GM12865 (cell line): ENCODE measurements at regions not wholly inside any gene's neighbourhood (a gene's known extent, or its start where the extent isn't known, plus 50 kb on each side); places are given as distances from the start of the nearest gene placed in this dataset.
A peak's percentile ranks its signal among the peaks of the same experiment; 100 is the strongest.

Source experiments
- DNase-seq: peaks from one replicate; pipeline ENCODE4 v3.0.0; 2010; ENCODE audit warnings: low read depth
- H3K4me3 ChIP-seq: 2 replicates; pipeline ENCODE4 v1.5.1; 2011; ENCODE audit warnings: mild to moderate bottlenecking, low read depth, low read length, control low read depth
- CTCF ChIP-seq: IDR thresholded peaks from 2 replicates; pipeline ENCODE4 v1.5.1; 2011; ENCODE audit warnings: low read length, control low read depth, low read depth, inconsistent platforms; ENCODE audit not compliant: insufficient read depth; ENCODE audit errors: missing control alignments

DNA sequence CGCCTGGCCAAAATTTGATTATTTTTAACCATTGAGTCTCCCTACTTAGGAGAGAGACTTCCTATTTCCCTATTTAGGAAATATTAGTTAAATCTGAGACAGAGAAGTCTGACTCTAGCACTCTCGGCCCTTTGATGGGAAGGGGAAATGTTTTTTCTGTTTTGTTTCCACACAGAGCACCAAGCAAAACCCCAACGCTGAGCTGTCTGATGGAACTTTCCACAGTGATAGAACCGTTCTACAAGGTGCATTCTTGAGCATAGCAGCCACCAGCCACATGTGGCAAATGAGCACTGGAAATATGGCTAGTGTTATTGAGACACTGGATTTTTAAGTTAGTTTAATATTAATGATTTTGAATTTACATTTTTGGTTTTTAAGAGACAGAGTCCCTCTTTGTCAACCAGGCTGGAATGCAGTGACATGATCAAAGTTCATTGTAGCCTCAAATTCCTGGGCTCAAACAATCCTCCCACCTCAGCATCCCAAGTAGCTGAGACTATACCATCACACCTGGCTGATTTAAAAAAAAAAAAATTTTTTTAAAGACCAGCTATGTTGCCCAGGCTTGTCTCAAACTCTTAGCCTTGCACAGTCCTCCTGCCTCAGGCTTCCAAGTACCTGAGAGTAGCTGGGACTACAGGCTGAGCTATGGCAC is 77.3 kb upstream of the GALNT2 start:
- no peak overlapping the region for H3K4me3 ChIP-seq
- DNase-seq, result no peak
- TF ChIP-seq CTCF, result no peak

DNA sequence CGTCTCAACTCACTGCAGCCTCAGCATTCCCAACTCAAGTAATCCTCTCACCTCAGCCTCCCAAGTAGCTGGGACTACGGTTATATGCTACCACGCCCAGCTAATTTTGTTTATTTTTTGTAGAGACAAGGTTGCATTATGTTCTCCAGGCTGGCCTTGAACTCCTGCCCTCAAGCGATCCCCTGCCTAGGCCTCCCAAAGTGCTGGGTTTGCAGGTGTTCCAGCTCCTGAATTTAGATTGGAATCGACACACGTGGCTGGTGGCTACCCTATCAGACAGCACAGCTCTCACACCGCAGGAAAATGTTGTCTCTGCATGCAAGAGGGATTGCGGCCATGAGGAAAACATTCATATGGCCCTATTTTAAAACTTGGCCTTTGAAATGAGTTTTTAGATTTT is 76.7 kb upstream of the GALNT2 start:
- DNase-seq, result no peak
- TF ChIP-seq CTCF, result no peak
- H3K4me3 ChIP-seq, result no peak overlapping the region

- no peak for DNase-seq
- no peak overlapping the region for H3K4me3 ChIP-seq
- TF ChIP-seq CTCF, result no peak
Observed at GRCh38 chr1:229991104-229991513, 75.9 kb upstream of the GALNT2 start.

DNA sequence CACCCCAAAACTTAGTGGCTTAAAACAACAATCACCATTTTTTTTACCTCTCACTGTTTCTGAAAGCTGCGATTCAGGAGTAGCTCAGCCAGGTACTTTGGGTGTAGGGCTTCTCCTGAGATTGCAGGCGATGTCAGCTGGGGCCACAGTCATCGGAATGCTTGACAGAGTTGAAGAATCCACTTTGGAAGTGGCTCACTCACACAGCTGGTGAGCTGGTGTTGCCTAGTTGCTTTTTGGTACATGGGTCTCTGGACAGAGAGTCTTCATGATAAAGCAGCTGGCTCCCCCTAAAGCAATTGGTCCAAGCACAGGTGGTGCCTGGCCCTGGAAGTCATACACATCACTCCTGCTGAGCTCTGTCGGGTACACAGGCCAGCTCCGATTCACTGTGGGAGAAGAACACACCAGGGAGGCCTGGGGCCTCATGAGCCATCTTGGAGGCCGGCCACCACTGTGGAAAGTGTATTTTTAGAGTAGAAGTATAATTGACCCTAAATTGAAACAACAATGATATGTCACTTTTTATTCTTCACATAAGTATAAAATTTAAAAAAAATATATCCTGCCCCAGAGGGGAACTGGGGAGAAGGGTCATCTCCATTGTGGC is 75.2 kb upstream of the GALNT2 start:
- TF ChIP-seq CTCF, result no peak
- H3K4me3 ChIP-seq, result no peak overlapping the region
- DNase-seq, result no peak

GRCh38 chr1:229993060-229993459 is 74.0 kb upstream of the GALNT2 start:
- no peak for TF ChIP-seq CTCF
- H3K4me3 ChIP-seq, result no peak overlapping the region
- peak; percentile 23 for DNase-seq

DNA sequence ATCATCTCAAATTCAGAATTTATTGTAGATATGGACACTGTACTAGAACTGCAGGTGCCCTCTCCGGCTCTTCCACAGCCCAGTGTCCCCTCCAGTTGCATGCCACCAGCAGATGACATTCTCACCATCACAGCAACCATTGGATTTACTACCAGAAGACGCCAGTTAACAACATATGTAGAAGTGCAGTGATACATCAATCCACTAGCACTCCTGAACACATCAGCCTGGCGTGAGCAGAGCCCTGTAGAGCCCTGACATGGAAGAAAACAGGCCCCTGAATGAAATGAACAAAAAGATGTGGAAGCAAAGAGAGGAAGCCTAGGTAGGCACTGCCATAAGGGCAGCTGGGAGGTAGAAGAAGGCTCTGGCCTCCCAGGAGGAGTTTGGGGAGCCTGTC is 73.1 kb upstream of the GALNT2 start:
- TF ChIP-seq CTCF, result no peak
- H3K4me3 ChIP-seq, result no peak overlapping the region
- no peak for DNase-seq
